ENCODE measurements at regions not wholly inside any gene's neighbourhood (a gene's known extent, or its start where the extent isn't known, plus 50 kb on each side); places are given as distances from the start of the nearest gene placed in this dataset.
"Not testable (repeated sequence)": the region's sequence is repeated elsewhere in the genome, so short reads cannot be mapped to it uniquely, and the experiment has no call there.

- not testable (repeated sequence) for TF ChIP-seq ZNF114 (tag by site-specific recombination; IDR thresholded peaks at IDR 0.05)
- TF ChIP-seq, protein P1, sequence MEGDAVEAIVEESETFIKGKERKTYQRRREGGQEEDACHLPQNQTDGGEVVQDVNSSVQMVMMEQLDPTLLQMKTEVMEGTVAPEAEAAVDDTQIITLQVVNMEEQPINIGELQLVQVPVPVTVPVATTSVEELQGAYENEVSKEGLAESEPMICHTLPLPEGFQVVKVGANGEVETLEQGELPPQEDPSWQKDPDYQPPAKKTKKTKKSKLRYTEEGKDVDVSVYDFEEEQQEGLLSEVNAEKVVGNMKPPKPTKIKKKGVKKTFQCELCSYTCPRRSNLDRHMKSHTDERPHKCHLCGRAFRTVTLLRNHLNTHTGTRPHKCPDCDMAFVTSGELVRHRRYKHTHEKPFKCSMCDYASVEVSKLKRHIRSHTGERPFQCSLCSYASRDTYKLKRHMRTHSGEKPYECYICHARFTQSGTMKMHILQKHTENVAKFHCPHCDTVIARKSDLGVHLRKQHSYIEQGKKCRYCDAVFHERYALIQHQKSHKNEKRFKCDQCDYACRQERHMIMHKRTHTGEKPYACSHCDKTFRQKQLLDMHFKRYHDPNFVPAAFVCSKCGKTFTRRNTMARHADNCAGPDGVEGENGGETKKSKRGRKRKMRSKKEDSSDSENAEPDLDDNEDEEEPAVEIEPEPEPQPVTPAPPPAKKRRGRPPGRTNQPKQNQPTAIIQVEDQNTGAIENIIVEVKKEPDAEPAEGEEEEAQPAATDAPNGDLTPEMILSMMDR (tag by site-specific recombination; IDR thresholded peaks at IDR 0.05): not testable (repeated sequence)
- TF ChIP-seq, protein P2, sequence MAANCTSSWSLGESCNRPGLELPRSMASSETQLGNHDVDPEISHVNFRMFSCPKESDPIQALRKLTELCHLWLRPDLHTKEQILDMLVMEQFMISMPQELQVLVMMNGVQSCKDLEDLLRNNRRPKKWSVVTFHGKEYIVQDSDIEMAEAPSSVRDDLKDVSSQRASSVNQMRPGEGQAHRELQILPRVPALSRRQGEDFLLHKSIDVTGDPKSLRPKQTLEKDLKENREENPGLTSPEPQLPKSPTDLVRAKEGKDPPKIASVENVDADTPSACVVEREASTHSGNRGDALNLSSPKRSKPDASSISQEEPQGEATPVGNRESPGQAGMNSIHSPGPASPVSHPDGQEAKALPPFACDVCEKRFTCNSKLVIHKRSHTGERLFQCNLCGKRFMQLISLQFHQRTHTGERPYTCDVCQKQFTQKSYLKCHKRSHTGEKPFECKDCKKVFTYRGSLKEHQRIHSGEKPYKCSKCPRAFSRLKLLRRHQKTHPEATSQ (tag by site-specific recombination; IDR thresholded peaks at IDR 0.05): not testable (repeated sequence)
These were observed 1095.9 kb downstream of the SUCLG1 start for GRCh38 chr2:83363138-83363537.

Measured in HEK293 (cell line).